Endothelial cell of umbilical vein (primary cell): ENCODE measurements at regions not wholly inside any gene's neighbourhood (a gene's known extent, or its start where the extent isn't known, plus 50 kb on each side); places are given as distances from the start of the nearest gene placed in this dataset.

Experiments
- BruUV-seq: library from RNA; stranded (reverse); fragments of 400-500 nt; replicated peaks from 2 replicates; lab custom pipeline; 2021; lab: Mats Ljungman, UMichigan
- CTCF ChIA-PET: fragments of 300-600, 350-600 bp; sonication (Branson Sonifier 250); formaldehyde crosslinking; loops from one replicate; lab custom pipeline; 2021; ENCODE audit warnings: antibody characterized with exemption, inconsistent platforms; lab: Charles Lee
- POLR2A ChIA-PET: fragments of 300-600, 350-600 bp; sonication (Branson Sonifier 250); formaldehyde crosslinking; loops from one replicate; lab custom pipeline; 2021; ENCODE audit warnings: antibody characterized with exemption, inconsistent platforms; lab: Charles Lee
- DNase-seq: peaks from one replicate; pipeline ENCODE4 v3.0.0-alpha.2; 2011; ENCODE audit warnings: low read depth, low spot score
- FAIRE-seq: peaks from 2 replicates; lab custom pipeline; 2011; peaks lifted over from hg19 to GRCh38; lab: Jason Lieb, UNC
- H2AFZ ChIP-seq: 2 replicates; pipeline ENCODE4 v1.6.0; 2012; ENCODE audit warnings: low read depth, low read length, control low read depth, inconsistent platforms
- H3K27ac ChIP-seq: 2 replicates; pipeline ENCODE4 v1.5.1; 2011; ENCODE audit warnings: low read depth, mild to moderate bottlenecking, control low read depth, low read length, moderate library complexity; ENCODE audit not compliant: insufficient read depth
- H3K27me3 ChIP-seq, 2 experiments: 2 replicates each; pipeline versions ENCODE4 v1.6.0 to v1.6.1; 2011; ENCODE audit warnings: low read length in 2 of 2, mixed read lengths in 1 of 2; ENCODE audit not compliant: control insufficient read depth in 2 of 2, insufficient read depth in 2 of 2
- H3K36me3 ChIP-seq, 2 experiments: 2 replicates in 1 of 2; 3 replicates in 1 of 2; pipeline ENCODE4 v1.5.1; 2011; ENCODE audit warnings: low read length in 2 of 2, mild to moderate bottlenecking in 1 of 2, moderate library complexity in 1 of 2; ENCODE audit not compliant: control insufficient read depth in 2 of 2, insufficient read depth in 2 of 2; ENCODE audit errors: extremely low read depth in 1 of 2
- H3K4me1 ChIP-seq: 3 replicates; pipeline ENCODE4 v1.5.1; 2011; ENCODE audit warnings: mild to moderate bottlenecking, low read length; ENCODE audit not compliant: control insufficient read depth, insufficient read depth; ENCODE audit errors: extremely low read depth
- H3K4me2 ChIP-seq: 2 replicates; pipeline ENCODE4 v1.6.1; 2011; ENCODE audit warnings: low read length, control low read depth, mixed read lengths; ENCODE audit not compliant: insufficient read depth
- H3K4me3 ChIP-seq, 3 experiments: fragments of 200-600 bp in 1 of 3; sonication (generic), shearing (Covaris generic) in 1 of 3; replicated peaks in 1 of 3; 2 replicates each; pipeline ENCODE4 v1.5.1; 2011 to 2016; ENCODE audit warnings: control low read depth in 3 of 3, low read length in 3 of 3, mild to moderate bottlenecking in 2 of 3, inconsistent platforms in 1 of 3, low read depth in 1 of 3, moderate library complexity in 1 of 3; ENCODE audit not compliant: insufficient read depth in 1 of 3
- H3K79me2 ChIP-seq: 2 replicates; pipeline ENCODE4 v1.6.0; 2012; ENCODE audit warnings: low read length, inconsistent platforms; ENCODE audit not compliant: control insufficient read depth, insufficient read depth
- H3K9ac ChIP-seq: replicated peaks from 2 replicates; pipeline ENCODE3; 2011; ENCODE audit warnings: low read length, control low read depth; ENCODE audit not compliant: insufficient read depth; ENCODE audit errors: extremely low read depth
- H3K9me1 ChIP-seq: replicated peaks from 3 replicates; pipeline ENCODE4 v1.6.0; 2011; ENCODE audit warnings: mild to moderate bottlenecking, low read length; ENCODE audit not compliant: control insufficient read depth, insufficient read depth; ENCODE audit errors: extremely low read depth
- H3K9me3 ChIP-seq: replicated peaks from 2 replicates; pipeline ENCODE4 v1.5.1; 2012; ENCODE audit warnings: low read length, inconsistent platforms; ENCODE audit not compliant: control insufficient read depth, insufficient read depth
- H4K20me1 ChIP-seq: replicated peaks from 2 replicates; pipeline ENCODE3; 2011; ENCODE audit warnings: mild to moderate bottlenecking, low read length; ENCODE audit not compliant: control insufficient read depth, insufficient read depth; ENCODE audit errors: extremely low read depth
- EZH2 ChIP-seq: IDR thresholded peaks from 2 replicates; pipeline ENCODE4 v1.6.1; 2012; ENCODE audit warnings: borderline replicate concordance, low read depth, mild to moderate bottlenecking, moderate library complexity, low read length, inconsistent platforms; ENCODE audit not compliant: severe bottlenecking
- FOS ChIP-seq: IDR thresholded peaks from 2 replicates; pipeline ENCODE4 v1.6.1; 2011; ENCODE audit warnings: mild to moderate bottlenecking, low read length, moderate library complexity, borderline replicate concordance; ENCODE audit not compliant: insufficient read depth
- GATA2 ChIP-seq: IDR thresholded peaks from 2 replicates; pipeline ENCODE4 v1.7.0; 2011; ENCODE audit warnings: low read depth, mild to moderate bottlenecking, moderate library complexity, mixed read lengths, low read length; ENCODE audit not compliant: insufficient read length, insufficient read depth
- JUN ChIP-seq: IDR thresholded peaks from 2 replicates; pipeline ENCODE4 v1.6.1; 2011; ENCODE audit warnings: borderline replicate concordance, low read depth; ENCODE audit not compliant: insufficient read length, insufficient read depth
- MYC ChIP-seq: IDR thresholded peaks from one replicate; pipeline ENCODE4 v1.6.1; 2011; ENCODE audit warnings: mild to moderate bottlenecking, low read depth, low read length
- POLR2A ChIP-seq: IDR thresholded peaks from 2 replicates; pipeline ENCODE4 v1.6.1; 2012; ENCODE audit warnings: low read depth, mild to moderate bottlenecking, control low read depth, low read length
- POLR2AphosphoS5 ChIP-seq: IDR thresholded peaks from 2 replicates; pipeline ENCODE4 v1.6.1; 2012; ENCODE audit warnings: low read depth, mild to moderate bottlenecking, control low read depth, low read length, moderate library complexity; ENCODE audit not compliant: insufficient read depth
- dilution Hi-C: fragments of 300-500 bp; cut with MboI; formaldehyde crosslinking; loops from one replicate; pipeline ENCODE4 v1.15.0; 2019; ENCODE audit warnings: low sequenced_read_pairs; ENCODE audit not compliant: extremely low pct_ligation_motif_present
- intact Hi-C: fragments of 100-400 bp; cut with micrococcal nuclease; formaldehyde crosslinking; loops from one replicate; pipeline ENCODE4 v1.10.0; 2022
- TF ChIP-seq, protein P1 (sequence below): IDR thresholded peaks from 2 replicates; pipeline ENCODE4 v1.6.1; 2011; ENCODE audit not compliant: insufficient read depth, insufficient read length
- TF ChIP-seq, protein P2 (sequence below), 2 donors: IDR thresholded peaks; 1 replicate in 1 of 2; 2 replicates in 1 of 2; pipeline ENCODE4 v1.5.1; 2011; ENCODE audit warnings: low read length in 2 of 2, mild to moderate bottlenecking in 2 of 2, moderate library complexity in 2 of 2, control low read depth in 1 of 2, inconsistent platforms in 1 of 2, low read depth in 1 of 2; ENCODE audit not compliant: insufficient read depth in 1 of 2; ENCODE audit errors: extremely low read depth in 1 of 2

DNA sequence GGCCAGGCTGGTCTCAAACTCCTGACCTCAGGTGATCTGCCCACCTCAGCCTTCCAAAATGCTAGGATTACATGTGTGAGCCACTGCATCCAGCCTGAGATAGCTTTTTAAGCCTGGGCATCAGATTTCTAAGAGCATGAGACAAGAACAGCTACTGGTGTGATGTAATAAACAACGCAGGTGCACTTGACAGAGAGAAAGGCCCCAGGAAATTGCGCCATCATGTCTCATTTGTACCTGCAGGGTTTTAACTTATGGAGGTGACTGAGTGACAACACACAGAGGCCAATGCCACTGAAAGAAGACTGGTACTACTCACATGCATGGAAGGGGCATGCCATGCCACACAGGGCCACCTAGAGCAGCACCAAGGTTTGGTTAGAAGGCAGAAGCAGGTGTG lies 209.4 kb downstream of the SP3 start:
- ChIA-PET POLR2A (no interaction called here), CTCF (interaction anchor here (1.1 kb wide), 1 partner anchor 307 kb away, joined by 5 read pairs; no protein-coding TSS in a partner anchor)
- Histone ChIP-seq H3K4me3 (no peak overlapping the region), H3K4me2 (no peak overlapping the region), H3K27ac (no peak overlapping the region), H4K20me1 (no peaks in the 10 kb centered on the region), H3K27me3 (peaks cover 0 to 5% of the 10 kb centered on the region in 2 experiments), H3K9ac (no peak overlapping the region), H3K9me3 (no peaks in the 10 kb centered on the region), H2AFZ (no peak overlapping the region), H3K36me3 (no peaks in the 10 kb centered on the region), H3K79me2 (no peaks in the 10 kb centered on the region), H3K9me1 (no peaks in the 10 kb centered on the region), H3K4me1 (no peaks in the 10 kb centered on the region)
- DNase-seq, result no peak
- BruUV-seq, result no TSS peak
- FAIRE-seq, result no peak
- intact Hi-C loops (no loop called here), dilution Hi-C loops (no loop called here)
- TF ChIP-seq POLR2AphosphoS5 (no peak), JUN (no peak), POLR2A (no peak), GATA2 (no peak), FOS (no peak), MYC (no peak), EZH2 (no peak)
- TF ChIP-seq, protein P1, sequence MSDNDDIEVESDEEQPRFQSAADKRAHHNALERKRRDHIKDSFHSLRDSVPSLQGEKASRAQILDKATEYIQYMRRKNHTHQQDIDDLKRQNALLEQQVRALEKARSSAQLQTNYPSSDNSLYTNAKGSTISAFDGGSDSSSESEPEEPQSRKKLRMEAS, result no peak
- TF ChIP-seq, protein P2, sequence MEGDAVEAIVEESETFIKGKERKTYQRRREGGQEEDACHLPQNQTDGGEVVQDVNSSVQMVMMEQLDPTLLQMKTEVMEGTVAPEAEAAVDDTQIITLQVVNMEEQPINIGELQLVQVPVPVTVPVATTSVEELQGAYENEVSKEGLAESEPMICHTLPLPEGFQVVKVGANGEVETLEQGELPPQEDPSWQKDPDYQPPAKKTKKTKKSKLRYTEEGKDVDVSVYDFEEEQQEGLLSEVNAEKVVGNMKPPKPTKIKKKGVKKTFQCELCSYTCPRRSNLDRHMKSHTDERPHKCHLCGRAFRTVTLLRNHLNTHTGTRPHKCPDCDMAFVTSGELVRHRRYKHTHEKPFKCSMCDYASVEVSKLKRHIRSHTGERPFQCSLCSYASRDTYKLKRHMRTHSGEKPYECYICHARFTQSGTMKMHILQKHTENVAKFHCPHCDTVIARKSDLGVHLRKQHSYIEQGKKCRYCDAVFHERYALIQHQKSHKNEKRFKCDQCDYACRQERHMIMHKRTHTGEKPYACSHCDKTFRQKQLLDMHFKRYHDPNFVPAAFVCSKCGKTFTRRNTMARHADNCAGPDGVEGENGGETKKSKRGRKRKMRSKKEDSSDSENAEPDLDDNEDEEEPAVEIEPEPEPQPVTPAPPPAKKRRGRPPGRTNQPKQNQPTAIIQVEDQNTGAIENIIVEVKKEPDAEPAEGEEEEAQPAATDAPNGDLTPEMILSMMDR (IDR thresholded peaks at IDR 0.05; ENCODE audit: extremely low read depth in 1 of 2, insufficient read depth in 1 of 2, low read depth in 1 of 2, low read length in 2 of 2), result no peak
